Thymus (tissue), 11 donors: ENCODE measurements at regions not wholly inside any gene's neighbourhood (a gene's known extent, or its start where the extent isn't known, plus 50 kb on each side); places are given as distances from the start of the nearest gene placed in this dataset.

Source experiments
- DNase-seq, 9 donors: peaks; one replicate each; pipeline ENCODE4 v3.0.0-alpha.2; 2013; ENCODE audit warnings: low spot score in 9 of 9, low read depth in 6 of 9, missing footprints in 1 of 9
- H3K27ac ChIP-seq, 2 donors: one replicate each; pipeline ENCODE4 v1.5.1; 2013; ENCODE audit warnings: control low read depth in 1 of 2, low read depth in 1 of 2, low read length in 1 of 2, mild to moderate bottlenecking in 1 of 2, moderate library complexity in 1 of 2
- H3K27me3 ChIP-seq, 2 donors: one replicate each; pipeline ENCODE4 v1.5.1; 2013; ENCODE audit warnings: low read length in 1 of 2; ENCODE audit not compliant: control insufficient read depth in 2 of 2, insufficient read depth in 1 of 2
- H3K36me3 ChIP-seq, 2 donors: one replicate each; pipeline ENCODE4 v1.5.1; 2013; ENCODE audit warnings: low read length in 1 of 2, mild to moderate bottlenecking in 1 of 2, moderate library complexity in 1 of 2; ENCODE audit not compliant: control insufficient read depth in 2 of 2, insufficient read depth in 2 of 2
- H3K4me1 ChIP-seq, 2 donors: one replicate each; pipeline ENCODE4 v1.5.1; 2013; ENCODE audit warnings: low read length in 2 of 2; ENCODE audit not compliant: control insufficient read depth in 2 of 2, insufficient read depth in 2 of 2
- H3K4me3 ChIP-seq, 2 donors: one replicate each; pipeline ENCODE4 v1.5.1; 2013; ENCODE audit warnings: low read length in 2 of 2, control low read depth in 1 of 2, mild to moderate bottlenecking in 1 of 2
- H3K9me3 ChIP-seq, 2 donors: one replicate each; pipeline ENCODE4 v1.5.1; 2013; ENCODE audit warnings: low read length in 1 of 2, mild to moderate bottlenecking in 1 of 2; ENCODE audit not compliant: control insufficient read depth in 2 of 2, insufficient read depth in 1 of 2
- WGBS: extraction: QIAGEN DNeasy Blood & Tissue Kit; methylation state at CpG from one replicate; pipeline ENCODE4 v1.1.7; 2013; 5-methylcytosine and 5-hydroxymethylcytosine counted together
- donor health status: healthy.

GRCh38 chr1:87689487-87689886 lies 360.8 kb downstream of the LMO4 start:
- Histone ChIP-seq H3K9me3 (no peaks in the 10 kb centered on the region), H3K36me3 (no peaks in the 10 kb centered on the region), H3K27me3 (no peaks in the 10 kb centered on the region), H3K4me1 (peaks cover 0 to 4% of the 10 kb centered on the region in 2 donors), H3K27ac (no peak overlapping the region), H3K4me3 (no peak overlapping the region)
- no peak for DNase-seq

- no peak overlapping the region for H3K4me3 ChIP-seq
- DNase-seq: no peak
- no peaks in the 10 kb centered on the region for H3K9me3 ChIP-seq
- no peaks in the 10 kb centered on the region for H3K36me3 ChIP-seq
- H3K27ac ChIP-seq: no peak overlapping the region
- 88% methylated on average over 2 of the region's 2 CpGs for WGBS
- no peaks in the 10 kb centered on the region for H3K4me1 ChIP-seq
- no peaks in the 10 kb centered on the region for H3K27me3 ChIP-seq
These were observed 367.8 kb downstream of the LMO4 start for GRCh38 chr1:87696483-87696882.

- no peak overlapping the region for H3K4me3 ChIP-seq
- no peak overlapping the region for H3K27ac ChIP-seq
- no peak for DNase-seq
- no peaks in the 10 kb centered on the region for H3K27me3 ChIP-seq
- peaks cover 0 to 4% of the 10 kb centered on the region in 2 donors for H3K9me3 ChIP-seq
- no peaks in the 10 kb centered on the region for H3K36me3 ChIP-seq
- WGBS: 100% methylated on average over 2 of the region's 2 CpGs
- H3K4me1 ChIP-seq: no peaks in the 10 kb centered on the region
These were observed 373.8 kb downstream of the LMO4 start for GRCh38 chr1:87702455-87702854.

- peaks cover 0 to 4% of the 10 kb centered on the region in 2 donors for H3K9me3 ChIP-seq
- H3K4me1 ChIP-seq: no peaks in the 10 kb centered on the region
- no peaks in the 10 kb centered on the region for H3K27me3 ChIP-seq
- no peak overlapping the region for H3K27ac ChIP-seq
- no peaks in the 10 kb centered on the region for H3K36me3 ChIP-seq
- WGBS: 97% methylated on average over 4 of the region's 4 CpGs
- DNase-seq: no peak
- H3K4me3 ChIP-seq: no peak overlapping the region
These were observed 376.6 kb downstream of the LMO4 start for GRCh38 chr1:87705233-87705632.

- peaks cover 0 to 4% of the 10 kb centered on the region in 2 donors for H3K9me3 ChIP-seq
- no peak overlapping the region for H3K27ac ChIP-seq
- no peak overlapping the region for H3K4me3 ChIP-seq
- DNase-seq: no peak
- H3K36me3 ChIP-seq: no peaks in the 10 kb centered on the region
- no peaks in the 10 kb centered on the region for H3K4me1 ChIP-seq
- no peaks in the 10 kb centered on the region for H3K27me3 ChIP-seq
These were observed 377.5 kb downstream of the LMO4 start for GRCh38 chr1:87706203-87706602.

- no peak for DNase-seq
- H3K27ac ChIP-seq: no peak overlapping the region
- WGBS: 92% methylated on average over 5 of the region's 5 CpGs
These were observed 378.1 kb downstream of the LMO4 start for GRCh38 chr1:87706779-87707228.

GRCh38 chr1:87707411-87707810 lies 378.7 kb downstream of the LMO4 start:
- no peak for DNase-seq
- H3K27me3 ChIP-seq: no peaks in the 10 kb centered on the region
- 92% methylated on average over 7 of the region's 7 CpGs for WGBS

More at GRCh38 chr1:87706779-87707228, 378.1 kb downstream of the LMO4 start:
- Histone ChIP-seq H3K27me3 (no peaks in the 10 kb centered on the region), H3K4me3 (no peak overlapping the region), H3K36me3 (no peaks in the 10 kb centered on the region), H3K9me3 (peaks cover 0 to 4% of the 10 kb centered on the region in 2 donors), H3K4me1 (no peaks in the 10 kb centered on the region)

GRCh38 chr1:87712261-87713010 lies 383.8 kb downstream of the LMO4 start:
- no peak overlapping the region for H3K4me3 ChIP-seq
- no peak overlapping the region for H3K27ac ChIP-seq
- no peaks in the 10 kb centered on the region for H3K9me3 ChIP-seq
- H3K4me1 ChIP-seq: no peaks in the 10 kb centered on the region
- whole genome bisulfite sequencing: 47% methylated on average over 2 of the region's 2 CpGs
- H3K27me3 ChIP-seq: no peaks in the 10 kb centered on the region
- no peaks in the 10 kb centered on the region for H3K36me3 ChIP-seq
- no peak for DNase-seq

More at GRCh38 chr1:87707411-87707810, 378.7 kb downstream of the LMO4 start:
- Histone ChIP-seq H3K4me1 (no peaks in the 10 kb centered on the region), H3K36me3 (no peaks in the 10 kb centered on the region), H3K9me3 (no peaks in the 10 kb centered on the region), H3K4me3 (no peak overlapping the region), H3K27ac (no peak overlapping the region)

- no peaks in the 10 kb centered on the region for H3K36me3 ChIP-seq
- no peak overlapping the region for H3K27ac ChIP-seq
- DNase-seq: no peak
- H3K9me3 ChIP-seq: no peaks in the 10 kb centered on the region
- no peaks in the 10 kb centered on the region for H3K27me3 ChIP-seq
- WGBS: 94% methylated on average over 2 of the region's 2 CpGs
- no peak overlapping the region for H3K4me3 ChIP-seq
- no peaks in the 10 kb centered on the region for H3K4me1 ChIP-seq
These were observed 385.6 kb downstream of the LMO4 start for GRCh38 chr1:87714278-87714677.
